ENCODE measurements at regions not wholly inside any gene's neighbourhood (a gene's known extent, or its start where the extent isn't known, plus 50 kb on each side); places are given as distances from the start of the nearest gene placed in this dataset.

DNA sequence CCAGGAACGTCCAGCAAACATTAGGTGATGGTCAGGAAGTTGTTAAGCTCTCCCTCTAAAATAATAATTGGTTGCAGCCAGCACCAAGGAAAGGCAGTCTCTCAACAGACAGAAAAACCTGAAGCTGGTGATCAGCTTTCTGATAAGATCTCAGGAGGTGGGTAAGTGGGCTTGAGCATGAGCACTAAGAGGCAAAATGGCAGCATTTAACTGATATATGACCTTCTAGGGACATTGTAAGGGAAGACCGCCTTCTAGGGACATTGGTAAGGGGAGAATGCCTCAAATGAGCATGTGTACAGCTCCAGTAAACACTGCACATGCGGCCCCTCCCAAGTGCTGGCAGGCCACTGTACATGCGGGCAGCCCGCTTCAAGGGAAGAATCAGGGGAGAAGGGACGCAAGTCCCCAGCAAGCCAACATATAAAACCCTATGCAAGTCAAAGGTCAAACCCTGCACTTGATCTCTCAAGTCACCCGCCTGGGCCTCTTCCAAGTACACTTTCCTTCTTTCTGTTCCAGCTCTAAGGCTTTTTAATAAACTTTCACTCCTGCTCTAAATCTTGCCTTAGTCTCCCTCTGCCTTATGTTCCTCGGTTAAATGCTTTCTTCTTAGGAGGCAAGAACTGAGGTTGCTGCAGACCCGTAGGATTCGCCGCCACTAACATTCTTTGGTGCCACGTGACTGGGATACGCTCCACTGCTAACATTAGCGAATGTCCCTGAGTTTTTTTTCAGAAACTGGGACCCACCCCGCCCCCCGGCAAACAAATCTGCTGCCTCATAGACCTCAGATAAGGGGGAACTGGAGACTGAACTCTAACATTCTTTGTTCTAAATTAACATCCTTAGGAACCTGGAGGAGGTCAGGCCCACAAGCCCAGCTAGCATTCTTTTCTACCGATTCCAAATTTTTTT lies 463.8 kb downstream of the LPIN1 start:
- Histone ChIP-seq H3K4me1 (ENCODE audit: control insufficient read depth, insufficient read depth, low read length) (no peaks in the 10 kb centered on the region), H3K36me3 (ENCODE audit: control insufficient read depth in 2 of 2, insufficient read depth in 2 of 2, low read length in 2 of 2) (no peaks in the 10 kb centered on the region), H3K27me3 (ENCODE audit: control insufficient read depth in 1 of 2, insufficient read depth in 2 of 2, low read length in 2 of 2) (no peaks in the 10 kb centered on the region), H3K4me3 (ENCODE audit: low read length in 2 of 2) (no peak overlapping the region), H3K9ac (ENCODE audit: low read length in 2 of 2) (no peak overlapping the region), H3K27ac (ENCODE audit: low read length) (no peak overlapping the region), H3K9me3 (ENCODE audit: control insufficient read depth in 2 of 2, low read length in 2 of 2) (no peaks in the 10 kb centered on the region)

DNA sequence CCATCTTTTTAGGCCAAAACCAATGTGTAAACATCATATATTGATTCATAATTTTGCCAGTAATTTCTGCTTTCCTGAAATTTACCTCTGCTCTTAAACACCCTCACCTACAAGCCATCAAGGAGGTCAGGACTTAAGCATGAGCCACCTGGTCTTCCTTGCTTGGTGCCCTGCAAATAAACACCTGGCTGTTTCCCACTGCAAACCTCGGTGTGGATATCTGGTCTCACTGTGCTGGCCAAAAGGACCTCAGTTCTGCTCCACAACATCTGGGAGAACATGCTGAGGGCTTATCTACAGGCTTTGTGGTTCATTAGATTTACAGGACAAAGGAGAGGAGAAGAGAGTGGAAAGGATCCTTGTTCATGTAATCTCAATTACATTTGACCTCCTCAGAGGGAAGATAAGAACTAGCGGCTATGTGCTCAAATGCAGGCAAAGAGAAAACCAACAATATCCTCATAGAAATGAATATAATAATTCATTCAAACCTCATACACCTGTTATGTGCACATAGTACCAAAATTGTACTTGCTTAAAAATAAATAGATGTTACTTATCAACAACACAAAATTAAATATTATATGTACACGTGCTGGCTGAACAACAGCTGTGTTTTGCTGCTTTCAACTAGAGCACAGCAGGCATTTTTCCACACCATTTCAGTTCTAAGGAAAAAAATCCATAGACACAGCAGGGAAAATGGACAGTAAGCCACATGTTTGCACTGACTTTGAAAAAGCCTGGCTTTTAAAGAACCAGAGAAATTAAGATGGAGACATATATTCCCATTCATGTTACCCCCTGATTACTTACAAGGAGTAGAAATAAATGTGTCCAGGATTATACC lies 465.1 kb downstream of the LPIN1 start:
- H3K9me3 ChIP-seq (ENCODE audit: control insufficient read depth in 2 of 2, low read length in 2 of 2) = no peaks in the 10 kb centered on the region
- no peaks in the 10 kb centered on the region for H3K4me1 ChIP-seq (ENCODE audit: control insufficient read depth, insufficient read depth, low read length)
- H3K36me3 ChIP-seq (ENCODE audit: control insufficient read depth in 2 of 2, insufficient read depth in 2 of 2, low read length in 2 of 2) = no peaks in the 10 kb centered on the region
- H3K27me3 ChIP-seq (ENCODE audit: control insufficient read depth in 1 of 2, insufficient read depth in 2 of 2, low read length in 2 of 2) = no peaks in the 10 kb centered on the region
- no peak overlapping the region for H3K27ac ChIP-seq (ENCODE audit: low read length)
- H3K9ac ChIP-seq (ENCODE audit: low read length in 2 of 2) = no peak overlapping the region
- H3K4me3 ChIP-seq (ENCODE audit: low read length in 2 of 2) = no peak overlapping the region

DNA sequence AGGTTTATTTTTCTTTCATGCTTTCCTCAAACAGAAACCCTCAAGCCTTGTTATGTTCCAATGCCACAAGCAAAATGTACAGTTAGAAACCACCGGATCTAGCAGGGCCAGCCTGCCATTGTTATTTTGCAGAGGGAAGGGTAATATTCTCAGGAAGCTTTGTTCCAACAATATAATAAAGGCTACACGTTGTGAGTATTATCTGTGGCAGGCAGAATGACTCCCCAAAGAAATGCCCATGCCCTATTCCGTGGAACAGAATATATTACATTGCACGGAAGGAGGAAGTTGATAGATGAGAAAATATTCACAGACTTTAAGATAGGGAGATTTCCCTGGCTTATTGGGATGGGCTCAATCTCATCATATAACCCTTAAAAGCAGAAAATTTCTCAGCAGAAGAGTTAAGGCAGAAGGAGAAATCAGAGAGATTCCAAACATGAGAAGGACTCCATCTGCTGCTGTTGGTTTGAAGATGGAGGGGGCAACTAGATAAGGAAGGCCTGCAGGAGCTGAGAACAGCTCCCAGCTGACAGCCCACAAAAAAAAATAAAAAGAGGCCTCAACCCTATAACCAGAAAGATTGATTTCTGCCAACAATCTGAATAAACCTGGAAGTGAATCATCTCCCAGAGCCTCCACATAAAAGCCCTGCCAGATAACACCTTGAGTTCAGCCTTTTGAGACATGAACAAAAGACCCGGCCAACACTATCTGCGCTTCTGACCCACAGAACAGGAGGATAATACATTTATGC lies 466.6 kb downstream of the LPIN1 start:
- no peaks in the 10 kb centered on the region for H3K36me3 ChIP-seq (ENCODE audit: control insufficient read depth in 2 of 2, insufficient read depth in 2 of 2, low read length in 2 of 2)
- H3K27me3 ChIP-seq (ENCODE audit: control insufficient read depth in 1 of 2, insufficient read depth in 2 of 2, low read length in 2 of 2) = no peaks in the 10 kb centered on the region

DNA sequence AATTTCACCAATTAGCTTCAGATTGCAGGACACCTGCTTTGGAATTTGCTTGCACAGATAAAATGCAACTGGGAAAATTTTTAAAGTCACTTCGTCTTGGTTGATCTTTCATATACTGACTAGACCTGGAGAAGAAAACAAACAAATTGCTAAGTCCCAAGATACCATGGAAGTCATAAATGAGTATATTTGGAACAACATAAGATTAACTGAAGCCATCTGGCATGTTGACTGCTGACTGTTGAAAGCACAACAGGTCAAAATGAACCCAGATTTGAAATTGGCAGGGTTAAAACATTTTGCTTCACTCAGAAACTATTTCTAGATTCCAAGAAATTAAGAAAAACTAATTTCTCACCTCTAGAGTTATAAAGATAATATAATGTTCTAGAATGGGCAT lies 470.7 kb downstream of the LPIN1 start:
- Histone ChIP-seq H3K27ac (ENCODE audit: low read length) (no peak overlapping the region), H3K4me1 (ENCODE audit: control insufficient read depth, insufficient read depth, low read length) (no peaks in the 10 kb centered on the region), H3K9me3 (ENCODE audit: control insufficient read depth in 2 of 2, low read length in 2 of 2) (no peaks in the 10 kb centered on the region), H3K4me3 (ENCODE audit: low read length in 2 of 2) (no peak overlapping the region), H3K27me3 (ENCODE audit: control insufficient read depth in 1 of 2, insufficient read depth in 2 of 2, low read length in 2 of 2) (no peaks in the 10 kb centered on the region), H3K9ac (ENCODE audit: low read length in 2 of 2) (no peak overlapping the region), H3K36me3 (ENCODE audit: control insufficient read depth in 2 of 2, insufficient read depth in 2 of 2, low read length in 2 of 2) (no peaks in the 10 kb centered on the region)

More for the DNA sequence above, 466.6 kb downstream of the LPIN1 start:
- Histone ChIP-seq H3K4me3 (ENCODE audit: low read length in 2 of 2) (no peak overlapping the region), H3K27ac (ENCODE audit: low read length) (no peak overlapping the region), H3K9ac (ENCODE audit: low read length in 2 of 2) (no peak overlapping the region), H3K9me3 (ENCODE audit: control insufficient read depth in 2 of 2, low read length in 2 of 2) (no peaks in the 10 kb centered on the region), H3K4me1 (ENCODE audit: control insufficient read depth, insufficient read depth, low read length) (no peaks in the 10 kb centered on the region)

DNA sequence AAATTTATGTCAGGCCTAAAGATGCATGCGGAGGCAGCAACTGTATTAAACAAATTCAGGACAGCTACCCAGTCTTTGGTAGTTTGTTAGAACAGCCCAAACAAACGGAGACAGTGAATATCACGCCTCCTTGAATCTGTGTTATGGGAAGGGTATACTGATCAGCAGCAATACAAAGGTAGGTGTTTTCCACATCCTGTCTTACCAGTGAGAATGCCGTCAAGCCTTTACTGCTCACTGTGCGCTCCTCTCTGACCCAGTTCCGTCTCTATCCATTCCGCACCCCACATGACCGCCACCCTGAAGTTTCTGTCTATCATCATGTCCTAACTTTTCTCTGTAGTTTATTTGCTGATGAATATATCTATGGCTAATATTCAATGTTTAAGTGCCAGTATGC lies 473.3 kb downstream of the LPIN1 start:
- no peak overlapping the region for H3K4me3 ChIP-seq (ENCODE audit: low read length in 2 of 2)
- no peak overlapping the region for H3K27ac ChIP-seq (ENCODE audit: low read length)
- no peak overlapping the region for H3K9ac ChIP-seq (ENCODE audit: low read length in 2 of 2)
- H3K9me3 ChIP-seq (ENCODE audit: control insufficient read depth in 2 of 2, low read length in 2 of 2) = no peaks in the 10 kb centered on the region
- H3K27me3 ChIP-seq (ENCODE audit: control insufficient read depth in 1 of 2, insufficient read depth in 2 of 2, low read length in 2 of 2) = no peaks in the 10 kb centered on the region
- no peaks in the 10 kb centered on the region for H3K36me3 ChIP-seq (ENCODE audit: control insufficient read depth in 2 of 2, insufficient read depth in 2 of 2, low read length in 2 of 2)
- H3K4me1 ChIP-seq (ENCODE audit: control insufficient read depth, insufficient read depth, low read length) = no peaks in the 10 kb centered on the region

DNA sequence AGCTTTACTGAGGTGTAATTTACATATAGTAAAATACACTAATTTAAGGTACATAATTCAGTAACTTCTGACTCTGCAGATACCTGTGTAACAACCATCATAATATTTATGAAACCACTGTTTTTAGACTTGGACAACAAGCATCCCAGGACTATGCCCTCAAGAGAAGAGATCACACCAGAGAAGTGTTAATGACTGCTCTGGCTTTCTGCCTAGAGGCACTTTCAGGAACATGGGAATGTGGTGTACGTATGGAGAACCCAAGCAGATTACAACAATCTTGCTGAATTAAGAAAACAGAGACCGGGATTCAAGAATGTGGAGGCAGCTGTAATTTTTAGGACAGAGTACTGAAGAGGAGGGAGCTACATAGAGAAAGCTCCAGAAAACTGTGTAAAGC lies 475.2 kb downstream of the LPIN1 start:
- Histone ChIP-seq H3K4me3 (ENCODE audit: low read length in 2 of 2) (no peak overlapping the region), H3K4me1 (ENCODE audit: control insufficient read depth, insufficient read depth, low read length) (no peaks in the 10 kb centered on the region), H3K36me3 (ENCODE audit: control insufficient read depth in 2 of 2, insufficient read depth in 2 of 2, low read length in 2 of 2) (no peaks in the 10 kb centered on the region), H3K9ac (ENCODE audit: low read length in 2 of 2) (no peak overlapping the region), H3K27me3 (ENCODE audit: control insufficient read depth in 1 of 2, insufficient read depth in 2 of 2, low read length in 2 of 2) (no peaks in the 10 kb centered on the region), H3K9me3 (ENCODE audit: control insufficient read depth in 2 of 2, low read length in 2 of 2) (no peaks in the 10 kb centered on the region), H3K27ac (ENCODE audit: low read length) (no peak overlapping the region)

DNA sequence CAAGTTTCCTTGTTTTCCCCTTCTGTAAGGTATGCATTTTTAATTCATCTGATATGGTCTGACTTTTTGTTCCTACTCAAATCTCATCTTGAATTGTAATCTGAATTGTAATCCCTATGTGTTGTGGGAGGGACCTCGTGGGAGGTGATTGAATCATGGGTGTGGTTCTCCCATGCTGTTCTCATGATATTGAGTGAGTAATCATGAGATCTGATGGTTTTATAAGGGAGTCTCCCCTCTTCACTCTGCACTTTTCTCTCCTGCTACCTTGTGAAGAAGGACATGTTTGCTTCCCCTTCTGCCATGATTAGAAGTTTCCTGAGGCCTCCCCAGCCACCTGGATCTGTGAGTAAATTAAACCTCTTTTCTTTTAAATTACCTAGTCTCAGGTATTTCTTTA lies 476.1 kb downstream of the LPIN1 start:
- no peak overlapping the region for H3K9ac ChIP-seq (ENCODE audit: low read length in 2 of 2)
- H3K9me3 ChIP-seq (ENCODE audit: control insufficient read depth in 2 of 2, low read length in 2 of 2) = no peaks in the 10 kb centered on the region
- H3K4me3 ChIP-seq (ENCODE audit: low read length in 2 of 2) = no peak overlapping the region

DNA sequence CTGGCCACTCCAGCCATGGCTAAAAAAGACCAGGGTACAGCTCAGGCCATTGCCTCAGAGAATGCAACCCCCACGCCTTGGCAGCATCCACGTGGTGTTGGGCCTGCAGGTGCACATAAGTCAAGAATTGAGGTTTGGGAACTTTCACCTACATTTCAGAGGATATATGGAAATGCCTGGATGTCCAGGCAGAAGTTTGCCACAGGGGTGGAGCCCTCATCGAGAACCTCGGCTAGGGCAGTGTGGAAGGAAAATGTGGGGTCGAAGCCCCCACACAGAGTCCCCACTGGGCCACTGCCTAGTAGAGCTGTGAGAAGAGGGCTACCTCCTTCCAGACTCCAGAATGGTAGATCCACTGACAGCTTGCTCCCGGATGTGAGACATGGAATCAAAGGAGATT lies 477.3 kb downstream of the LPIN1 start:
- Histone ChIP-seq H3K9me3 (ENCODE audit: control insufficient read depth in 2 of 2, low read length in 2 of 2) (no peaks in the 10 kb centered on the region), H3K36me3 (ENCODE audit: control insufficient read depth in 2 of 2, insufficient read depth in 2 of 2, low read length in 2 of 2) (no peaks in the 10 kb centered on the region), H3K9ac (ENCODE audit: low read length in 2 of 2) (no peak overlapping the region), H3K4me1 (ENCODE audit: control insufficient read depth, insufficient read depth, low read length) (no peaks in the 10 kb centered on the region), H3K27me3 (ENCODE audit: control insufficient read depth in 1 of 2, insufficient read depth in 2 of 2, low read length in 2 of 2) (no peaks in the 10 kb centered on the region), H3K27ac (ENCODE audit: low read length) (no peak overlapping the region), H3K4me3 (ENCODE audit: low read length in 2 of 2) (no peak overlapping the region)

More for the DNA sequence above, 476.1 kb downstream of the LPIN1 start:
- H3K4me1 ChIP-seq (ENCODE audit: control insufficient read depth, insufficient read depth, low read length) = no peaks in the 10 kb centered on the region
- H3K27ac ChIP-seq (ENCODE audit: low read length) = no peak overlapping the region
- no peaks in the 10 kb centered on the region for H3K27me3 ChIP-seq (ENCODE audit: control insufficient read depth in 1 of 2, insufficient read depth in 2 of 2, low read length in 2 of 2)
- no peaks in the 10 kb centered on the region for H3K36me3 ChIP-seq (ENCODE audit: control insufficient read depth in 2 of 2, insufficient read depth in 2 of 2, low read length in 2 of 2)

DNA sequence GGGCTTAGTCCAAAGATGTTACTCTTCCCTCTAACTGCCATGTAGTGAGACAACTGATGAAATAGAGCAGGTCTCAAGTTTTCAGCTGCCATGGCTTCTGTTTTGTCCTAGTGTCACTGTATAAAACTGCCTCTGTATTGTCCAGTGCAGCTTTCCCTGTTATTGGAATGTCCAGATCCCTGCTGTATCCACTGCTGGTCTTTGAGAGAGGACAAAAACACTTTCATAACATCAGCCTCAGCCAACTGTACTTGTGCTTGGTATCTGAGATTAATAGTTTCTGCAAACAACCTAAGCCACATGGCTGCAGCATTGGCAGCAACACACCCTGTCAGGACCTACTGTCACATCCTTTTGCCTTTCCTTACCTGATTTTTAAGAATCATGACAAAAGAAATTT lies 480.2 kb downstream of the LPIN1 start:
- H3K27me3 ChIP-seq (ENCODE audit: control insufficient read depth in 1 of 2, insufficient read depth in 2 of 2, low read length in 2 of 2) = no peaks in the 10 kb centered on the region
- no peaks in the 10 kb centered on the region for H3K4me1 ChIP-seq (ENCODE audit: control insufficient read depth, insufficient read depth, low read length)
- H3K9ac ChIP-seq (ENCODE audit: low read length in 2 of 2) = no peak overlapping the region
- H3K4me3 ChIP-seq (ENCODE audit: low read length in 2 of 2) = no peak overlapping the region
- H3K9me3 ChIP-seq (ENCODE audit: control insufficient read depth in 2 of 2, low read length in 2 of 2) = no peaks in the 10 kb centered on the region
- H3K36me3 ChIP-seq (ENCODE audit: control insufficient read depth in 2 of 2, insufficient read depth in 2 of 2, low read length in 2 of 2) = no peaks in the 10 kb centered on the region
- H3K27ac ChIP-seq (ENCODE audit: low read length) = no peak overlapping the region

DNA sequence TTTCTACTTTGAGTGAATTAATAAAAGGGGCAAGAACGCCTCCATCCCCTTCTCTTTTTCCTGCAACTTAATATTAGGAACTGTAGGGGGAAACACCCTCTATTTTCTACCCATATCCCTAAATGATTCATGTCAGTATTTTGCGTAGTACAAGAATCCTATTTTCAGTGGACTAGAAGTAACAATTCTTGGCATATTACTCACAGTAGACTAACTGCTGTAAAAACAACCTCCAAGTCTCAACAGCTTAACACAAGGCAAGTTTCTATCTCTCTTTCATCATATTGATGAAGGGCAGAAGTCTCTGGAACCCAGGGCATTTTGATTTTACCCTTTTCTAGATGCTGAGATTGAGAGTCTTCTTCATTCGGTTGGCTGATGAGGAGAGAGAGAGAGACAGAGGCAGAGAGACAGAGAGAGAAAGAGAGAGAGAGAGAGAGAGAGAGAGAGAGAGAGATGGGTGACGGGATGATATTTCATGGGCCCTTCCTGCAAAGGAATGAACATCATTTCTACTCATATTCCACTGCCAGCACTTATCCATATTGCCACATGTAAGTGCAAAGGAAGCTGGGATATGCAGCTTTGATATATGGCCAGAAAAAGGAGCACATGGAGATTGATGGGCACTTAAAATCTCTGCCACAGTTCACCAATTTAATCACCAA lies 481.6 kb downstream of the LPIN1 start:
- Histone ChIP-seq H3K27me3 (ENCODE audit: control insufficient read depth in 1 of 2, insufficient read depth in 2 of 2, low read length in 2 of 2) (no peaks in the 10 kb centered on the region), H3K4me1 (ENCODE audit: control insufficient read depth, insufficient read depth, low read length) (no peaks in the 10 kb centered on the region), H3K9me3 (ENCODE audit: control insufficient read depth in 2 of 2, low read length in 2 of 2) (no peaks in the 10 kb centered on the region), H3K4me3 (ENCODE audit: low read length in 2 of 2) (no peak overlapping the region), H3K9ac (ENCODE audit: low read length in 2 of 2) (no peak overlapping the region), H3K36me3 (ENCODE audit: control insufficient read depth in 2 of 2, insufficient read depth in 2 of 2, low read length in 2 of 2) (no peaks in the 10 kb centered on the region), H3K27ac (ENCODE audit: low read length) (no peak overlapping the region)

All from stomach smooth muscle (tissue), 2 donors.